22Rv1 (cell line): ENCODE measurements at regions not wholly inside any gene's neighbourhood (a gene's known extent, or its start where the extent isn't known, plus 50 kb on each side); places are given as distances from the start of the nearest gene placed in this dataset.

Experiments used
- CTCF ChIP-seq: fragments of 450-650 bp; IDR thresholded peaks from 2 replicates; pipeline ENCODE4 v1.5.1; 2017; ENCODE audit warnings: mild to moderate bottlenecking
- ZFX ChIP-seq: fragments of 450-650 bp; IDR thresholded peaks from 2 replicates; pipeline ENCODE4 v1.6.1; 2017; ENCODE audit warnings: antibody characterized with exemption, borderline replicate concordance

- TF ChIP-seq CTCF (no peak), ZFX (no peak)
These were observed 380.6 kb downstream of the TLE4 start for GRCh38 chr9:79952401-79952800.
